Stomach (tissue), 8 donors: ENCODE measurements at regions not wholly inside any gene's neighbourhood (a gene's known extent, or its start where the extent isn't known, plus 50 kb on each side); places are given as distances from the start of the nearest gene placed in this dataset.

Experiments used
- DNase-seq, 2 donors: peaks; one replicate each; pipeline versions ENCODE4 v3.0.0 to v3.0.0-alpha.2; 2013 to 2019
- H3K27ac ChIP-seq, 5 donors: fragments of 200-600 bp in 4 of 5; sonication (generic) in 4 of 5; one replicate each; pipeline ENCODE4 v1.5.1; 2013 to 2019; ENCODE audit warnings: mild to moderate bottlenecking in 1 of 5, moderate library complexity in 1 of 5
- H3K27me3 ChIP-seq, 3 donors: fragments of 200-600 bp; sonication (generic); one replicate each; pipeline ENCODE4 v1.5.1; 2017 to 2019; ENCODE audit warnings: mixed run types in 1 of 3
- H3K36me3 ChIP-seq, 4 donors: fragments of 200-600 bp; sonication (generic); 1 replicate in 3 of 4; 2 replicates in 1 of 4; pipeline ENCODE4 v1.5.1; 2016 to 2019
- H3K4me1 ChIP-seq, 4 donors: fragments of 200-600 bp; sonication (generic); one replicate each; pipeline ENCODE4 v1.5.1; 2016 to 2019
- H3K4me3 ChIP-seq, 4 donors: fragments of 200-600 bp; sonication (generic) in 3 of 4; one replicate each; pipeline ENCODE4 v1.5.1; 2016 to 2019; ENCODE audit warnings: mild to moderate bottlenecking in 1 of 4
- H3K9me3 ChIP-seq, 4 donors: fragments of 200-600 bp; sonication (generic); one replicate each; pipeline ENCODE4 v1.5.1; 2016 to 2019
- EP300 ChIP-seq: sonication (generic); formaldehyde crosslinking; IDR thresholded peaks from one replicate; pipeline ENCODE4 v1.6.1; 2017; ENCODE audit warnings: antibody characterized with exemption
- POLR2A ChIP-seq, 4 donors: fragments of 450-650 bp; IDR thresholded peaks; one replicate each; pipeline ENCODE4 v1.6.1; 2016; ENCODE audit warnings: antibody characterized with exemption in 4 of 4, control low read depth in 2 of 4, mild to moderate bottlenecking in 1 of 4, moderate library complexity in 1 of 4
- POLR2AphosphoS5 ChIP-seq, 3 donors: sonication (generic); formaldehyde crosslinking; IDR thresholded peaks; one replicate each; pipeline ENCODE4 v1.6.1; 2016; ENCODE audit warnings: antibody characterized with exemption in 3 of 3
- WGBS, 5 donors: extraction: QIAGEN DNeasy Blood & Tissue Kit in 3 of 5; methylation state at CpG; one replicate each; pipeline versions ENCODE4 v1.1.5 to v1.1.7; 2013 to 2018; 5-methylcytosine and 5-hydroxymethylcytosine counted together
- intact Hi-C: fragments of 100-400 bp; cut with DNase I; formaldehyde crosslinking; loops from one replicate; pipeline ENCODE4 v1.15.1; 2023; ENCODE audit warnings: low total_unique reads
- TF ChIP-seq, protein P1 (sequence below), 7 experiments: fragments of 450-650 bp in 4 of 7; fragments of 200-600 bp in 3 of 7; sonication (generic) in 3 of 7; IDR thresholded peaks; one replicate each; pipeline ENCODE4 v1.5.1; 2016 to 2019; ENCODE audit warnings: antibody characterized with exemption in 7 of 7, control low read depth in 2 of 7, mild to moderate bottlenecking in 1 of 7
- donor health status: healthy with polysubstance abuse.
- donor health status: Bipolar disorder and iron deficiency.
- donor health status: healthy.

- no peaks in the 10 kb centered on the region for H3K36me3 ChIP-seq
- H3K27me3 ChIP-seq: no peaks in the 10 kb centered on the region
- 66 to 73% (median 71%) methylated on average over 16 of the region's 16 CpGs for WGBS, 5 donors
- no peak for DNase-seq
- intact Hi-C loops: no loop called here
- H3K4me1 ChIP-seq: no peaks in the 10 kb centered on the region
- H3K27ac ChIP-seq: no peak overlapping the region
- no peak for TF ChIP-seq EP300
- TF ChIP-seq POLR2AphosphoS5 (IDR thresholded peaks at IDR 0.05): no peak
- TF ChIP-seq, protein P1, sequence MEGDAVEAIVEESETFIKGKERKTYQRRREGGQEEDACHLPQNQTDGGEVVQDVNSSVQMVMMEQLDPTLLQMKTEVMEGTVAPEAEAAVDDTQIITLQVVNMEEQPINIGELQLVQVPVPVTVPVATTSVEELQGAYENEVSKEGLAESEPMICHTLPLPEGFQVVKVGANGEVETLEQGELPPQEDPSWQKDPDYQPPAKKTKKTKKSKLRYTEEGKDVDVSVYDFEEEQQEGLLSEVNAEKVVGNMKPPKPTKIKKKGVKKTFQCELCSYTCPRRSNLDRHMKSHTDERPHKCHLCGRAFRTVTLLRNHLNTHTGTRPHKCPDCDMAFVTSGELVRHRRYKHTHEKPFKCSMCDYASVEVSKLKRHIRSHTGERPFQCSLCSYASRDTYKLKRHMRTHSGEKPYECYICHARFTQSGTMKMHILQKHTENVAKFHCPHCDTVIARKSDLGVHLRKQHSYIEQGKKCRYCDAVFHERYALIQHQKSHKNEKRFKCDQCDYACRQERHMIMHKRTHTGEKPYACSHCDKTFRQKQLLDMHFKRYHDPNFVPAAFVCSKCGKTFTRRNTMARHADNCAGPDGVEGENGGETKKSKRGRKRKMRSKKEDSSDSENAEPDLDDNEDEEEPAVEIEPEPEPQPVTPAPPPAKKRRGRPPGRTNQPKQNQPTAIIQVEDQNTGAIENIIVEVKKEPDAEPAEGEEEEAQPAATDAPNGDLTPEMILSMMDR (IDR thresholded peaks at IDR 0.05): no peak
- no peak for TF ChIP-seq POLR2A (IDR thresholded peaks at IDR 0.05)
- no peak overlapping the region for H3K4me3 ChIP-seq
- H3K9me3 ChIP-seq: no peaks in the 10 kb centered on the region
Measured at GRCh38 chr15:97196048-97197014, 764.2 kb upstream of the ARRDC4 start.

DNA sequence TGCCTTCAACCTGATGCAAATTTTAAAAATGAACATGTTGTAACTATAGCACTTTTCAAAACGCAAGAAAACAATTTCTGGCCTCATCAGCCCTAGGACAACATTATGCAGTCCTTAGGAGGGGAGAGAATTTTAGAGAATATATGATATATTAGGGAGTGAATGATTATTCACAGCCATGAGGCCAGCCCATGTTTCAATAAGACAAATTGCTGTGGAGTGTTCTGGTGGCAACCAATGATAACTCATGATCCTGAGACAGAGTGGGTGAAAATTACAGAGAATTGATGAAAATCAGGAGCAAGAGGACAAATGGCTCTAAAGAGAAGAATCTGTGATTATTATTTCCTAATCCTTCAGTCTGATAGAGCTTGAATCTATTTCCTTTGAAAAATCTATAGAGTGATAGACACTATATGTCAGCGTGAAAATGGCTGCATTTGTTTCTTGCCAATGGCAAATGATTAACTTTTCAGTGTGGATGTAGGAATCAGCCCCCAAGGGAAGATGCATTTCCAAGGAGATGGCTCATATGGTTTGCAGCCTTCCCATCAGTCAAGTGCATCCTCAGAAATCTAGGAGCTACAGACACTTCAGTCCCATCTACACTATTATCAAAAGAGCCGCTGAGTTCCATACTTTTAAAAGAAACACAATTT is 761.0 kb upstream of the ARRDC4 start:
- H3K4me3 ChIP-seq: no peak overlapping the region
- no peaks in the 10 kb centered on the region for H3K27me3 ChIP-seq
- no peak for DNase-seq
- intact Hi-C loops: no loop called here
- TF ChIP-seq POLR2A (IDR thresholded peaks at IDR 0.05) (no peak), EP300 (no peak), POLR2AphosphoS5 (IDR thresholded peaks at IDR 0.05) (no peak)
- TF ChIP-seq, protein P1 (IDR thresholded peaks at IDR 0.05): no peak
- no peaks in the 10 kb centered on the region for H3K4me1 ChIP-seq
- H3K9me3 ChIP-seq: no peaks in the 10 kb centered on the region
- no peak overlapping the region for H3K27ac ChIP-seq
- H3K36me3 ChIP-seq: no peaks in the 10 kb centered on the region
- 85 to 95% (median 90%) methylated on average over 3 of the region's 3 CpGs for WGBS, 5 donors

DNA sequence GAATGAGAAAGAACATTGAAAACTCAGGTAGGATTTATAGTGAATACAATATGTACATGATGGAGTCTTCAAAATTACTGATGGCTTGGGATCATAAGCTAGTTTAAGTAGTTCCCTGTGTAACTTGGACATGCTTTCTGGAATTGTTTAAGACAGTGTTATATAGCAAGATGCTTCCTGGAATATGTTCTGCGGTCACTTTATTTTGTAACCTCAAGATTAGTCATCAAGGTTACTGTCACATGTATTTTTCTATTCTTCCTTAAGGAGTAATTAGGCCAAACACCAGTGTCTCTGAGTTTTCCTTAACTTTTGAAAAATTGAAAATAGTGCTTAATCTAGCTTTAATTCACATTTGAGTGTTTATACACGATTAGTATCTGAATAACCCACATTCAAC is 760.3 kb upstream of the ARRDC4 start:
- Histone ChIP-seq H3K27me3 (no peaks in the 10 kb centered on the region), H3K4me3 (no peak overlapping the region), H3K4me1 (no peaks in the 10 kb centered on the region), H3K9me3 (no peaks in the 10 kb centered on the region), H3K27ac (no peak overlapping the region), H3K36me3 (no peaks in the 10 kb centered on the region)
- DNase-seq: no peak
- 78 to 90% (median 89%) methylated on average over 2 of the region's 2 CpGs for WGBS, 5 donors
- intact Hi-C loops: no loop called here
- no peak for TF ChIP-seq POLR2AphosphoS5 (IDR thresholded peaks at IDR 0.05)
- no peak for TF ChIP-seq EP300
- no peak for TF ChIP-seq POLR2A (IDR thresholded peaks at IDR 0.05)
- TF ChIP-seq, protein P1 (IDR thresholded peaks at IDR 0.05): no peak

- TF ChIP-seq POLR2AphosphoS5 (IDR thresholded peaks at IDR 0.05): no peak
- no peak for TF ChIP-seq POLR2A (IDR thresholded peaks at IDR 0.05)
- no peak for TF ChIP-seq EP300
- TF ChIP-seq, protein P1 (IDR thresholded peaks at IDR 0.05): no peak
- intact Hi-C loops: no loop called here
- Histone ChIP-seq H3K9me3 (no peaks in the 10 kb centered on the region), H3K27me3 (no peaks in the 10 kb centered on the region), H3K36me3 (no peaks in the 10 kb centered on the region), H3K27ac (no peak overlapping the region), H3K4me3 (no peak overlapping the region), H3K4me1 (no peaks in the 10 kb centered on the region)
- no peak for DNase-seq
Measured at GRCh38 chr15:97210277-97210676, 750.2 kb upstream of the ARRDC4 start.
